H9 (cell line): ENCODE measurements at regions not wholly inside any gene's neighbourhood (a gene's known extent, or its start where the extent isn't known, plus 50 kb on each side); places are given as distances from the start of the nearest gene placed in this dataset.

Experiments
- DNase-seq: peaks from one replicate; pipeline ENCODE4 v3.0.0-alpha.2; 2017
- H2AFZ ChIP-seq: one replicate; pipeline ENCODE4 v1.6.1; 2013; ENCODE audit warnings: mild to moderate bottlenecking, low read length, control low read depth, moderate library complexity
- H2AK5ac ChIP-seq: 2 replicates; pipeline ENCODE4 v1.6.1; 2013; ENCODE audit warnings: low read length, control low read depth, mixed read lengths; ENCODE audit not compliant: insufficient read length
- H2BK120ac ChIP-seq: one replicate; pipeline ENCODE4 v1.6.1; 2013; ENCODE audit warnings: low read depth, mild to moderate bottlenecking, low read length, control low read depth, inconsistent platforms; ENCODE audit not compliant: poor library complexity, severe bottlenecking
- H2BK12ac ChIP-seq: 2 replicates; pipeline ENCODE4 v1.6.1; 2013; ENCODE audit warnings: low read length, control low read depth, mixed read lengths, low read depth; ENCODE audit not compliant: insufficient read length
- H2BK15ac ChIP-seq: 2 replicates; pipeline ENCODE4 v1.6.1; 2013; ENCODE audit warnings: low read depth, low read length, control low read depth
- H2BK20ac ChIP-seq: one replicate; pipeline ENCODE4 v1.6.1; 2013; ENCODE audit warnings: low read depth, mild to moderate bottlenecking, low read length, control low read depth, inconsistent platforms; ENCODE audit not compliant: poor library complexity, severe bottlenecking
- H2BK5ac ChIP-seq: 2 replicates; pipeline ENCODE4 v1.6.1; 2013; ENCODE audit warnings: low read length, control low read depth, mixed read lengths; ENCODE audit not compliant: insufficient read length
- H3K14ac ChIP-seq: 2 replicates; pipeline ENCODE4 v1.6.1; 2013; ENCODE audit warnings: low read length, control low read depth; ENCODE audit not compliant: insufficient read depth
- H3K18ac ChIP-seq: 2 replicates; pipeline ENCODE4 v1.6.1; 2013; ENCODE audit warnings: low read depth, mild to moderate bottlenecking, mixed read lengths, low read length, control low read depth; ENCODE audit not compliant: insufficient read length
- H3K23ac ChIP-seq: 2 replicates; pipeline ENCODE4 v1.6.1; 2013; ENCODE audit warnings: low read length, control low read depth, mixed read lengths, low read depth; ENCODE audit not compliant: insufficient read length
- H3K23me2 ChIP-seq: 2 replicates; pipeline ENCODE4 v1.6.1; 2013; ENCODE audit warnings: low read depth, mild to moderate bottlenecking, mixed read lengths, low read length, control low read depth; ENCODE audit not compliant: insufficient read length, poor library complexity, severe bottlenecking
- H3K27ac ChIP-seq: 2 replicates; pipeline ENCODE4 v1.5.1; 2013; ENCODE audit warnings: low read length, control low read depth, mixed read lengths, low read depth; ENCODE audit not compliant: insufficient read length
- H3K27me3 ChIP-seq: 2 replicates; pipeline ENCODE4 v1.6.1; 2013; ENCODE audit warnings: low read length, control low read depth, inconsistent platforms; ENCODE audit not compliant: insufficient read depth
- H3K4ac ChIP-seq: 2 replicates; pipeline ENCODE4 v1.6.1; 2013; ENCODE audit warnings: low read depth, mild to moderate bottlenecking, control low read depth, inconsistent platforms, low read length, moderate library complexity
- H3K4me1 ChIP-seq: 2 replicates; pipeline ENCODE4 v1.6.1; 2013; ENCODE audit warnings: low read length, control low read depth, inconsistent platforms; ENCODE audit not compliant: insufficient read depth
- H3K4me2 ChIP-seq: 2 replicates; pipeline ENCODE4 v1.6.1; 2013; ENCODE audit warnings: low read length, control low read depth, mixed read lengths; ENCODE audit not compliant: insufficient read length, insufficient read depth
- H3K56ac ChIP-seq: 2 replicates; pipeline ENCODE4 v1.6.1; 2013; ENCODE audit warnings: low read depth, mild to moderate bottlenecking, mixed read lengths, low read length, control low read depth; ENCODE audit not compliant: insufficient read length
- H3K79me1 ChIP-seq: 2 replicates; pipeline ENCODE4 v1.6.1; 2013; ENCODE audit warnings: low read depth, mild to moderate bottlenecking, moderate library complexity, low read length, control low read depth, inconsistent platforms; ENCODE audit not compliant: insufficient read depth, poor library complexity, severe bottlenecking
- H3K79me2 ChIP-seq: 2 replicates; pipeline ENCODE4 v1.6.1; 2013; ENCODE audit warnings: low read length, control low read depth, inconsistent platforms; ENCODE audit not compliant: insufficient read depth
- H3K9ac ChIP-seq: 2 replicates; pipeline ENCODE4 v1.6.1; 2013; ENCODE audit warnings: low read length, control low read depth, mixed read lengths; ENCODE audit not compliant: insufficient read length; ENCODE audit errors: extremely low read depth
- H3K9me3 ChIP-seq: one replicate; pipeline ENCODE4 v1.6.1; 2013; ENCODE audit warnings: low read depth, low read length, inconsistent platforms; ENCODE audit not compliant: control insufficient read depth
- H3T11ph ChIP-seq: one replicate; pipeline ENCODE4 v1.6.1; 2013; ENCODE audit warnings: mild to moderate bottlenecking, low read length, control low read depth, inconsistent platforms
- H4K20me1 ChIP-seq: one replicate; pipeline ENCODE4 v1.6.1; 2013; ENCODE audit not compliant: control insufficient read depth, insufficient read length, insufficient read depth
- H4K5ac ChIP-seq: 2 replicates; pipeline ENCODE4 v1.6.1; 2013; ENCODE audit warnings: low read depth, mild to moderate bottlenecking, mixed read lengths, low read length, control low read depth; ENCODE audit not compliant: insufficient read length
- H4K8ac ChIP-seq: replicated peaks from 2 replicates; pipeline ENCODE4 v1.6.1; 2013; ENCODE audit warnings: low read length, control low read depth, mixed read lengths, low read depth; ENCODE audit not compliant: insufficient read length
- H4K91ac ChIP-seq: 2 replicates; pipeline ENCODE4 v1.6.1; 2013; ENCODE audit warnings: low read depth, mild to moderate bottlenecking, moderate library complexity, mixed read lengths, low read length, control low read depth; ENCODE audit not compliant: insufficient read length
- H3K27ac Mint-ChIP-seq, 3 experiments: 2 replicates in 2 of 3; 3 replicates in 1 of 3; pipeline ENCODE4 v1.8.0; 2020 to 2021; ENCODE audit warnings: mixed read lengths in 3 of 3, mild to moderate bottlenecking in 1 of 3, moderate library complexity in 1 of 3
- H3K27me3 Mint-ChIP-seq: 2 replicates; pipeline ENCODE4 v1.8.0; 2021; ENCODE audit warnings: low read depth, mild to moderate bottlenecking, moderate library complexity, mixed read lengths
- H3K36me3 Mint-ChIP-seq, 3 experiments: 2 replicates in 2 of 3; 3 replicates in 1 of 3; pipeline ENCODE4 v1.8.0; 2020 to 2021; ENCODE audit warnings: low read depth in 3 of 3, mixed read lengths in 3 of 3; ENCODE audit not compliant: insufficient read depth in 1 of 3
- H3K4me1 Mint-ChIP-seq, 2 experiments: 2 replicates each; pipeline ENCODE4 v1.8.0; 2020; ENCODE audit warnings: mixed read lengths in 2 of 2
- H3K4me3 Mint-ChIP-seq, 2 experiments: 2 replicates in 1 of 2; 3 replicates in 1 of 2; pipeline ENCODE4 v1.8.0; 2020 to 2021; ENCODE audit warnings: mild to moderate bottlenecking in 2 of 2, mixed read lengths in 2 of 2, moderate library complexity in 1 of 2
- H3K9me3 Mint-ChIP-seq, 2 experiments: 2 replicates in 1 of 2; 3 replicates in 1 of 2; pipeline ENCODE4 v1.8.0; 2020; ENCODE audit warnings: mild to moderate bottlenecking in 2 of 2, mixed read lengths in 2 of 2, moderate library complexity in 1 of 2
- TF ChIP-seq, protein P1 (sequence below): fragments of 200-600 bp; sonication (generic); conservative IDR thresholded peaks from 3 replicates; pipeline ENCODE4 v1.8.0; 2021; ENCODE audit warnings: antibody characterized with exemption, mild to moderate bottlenecking

DNA sequence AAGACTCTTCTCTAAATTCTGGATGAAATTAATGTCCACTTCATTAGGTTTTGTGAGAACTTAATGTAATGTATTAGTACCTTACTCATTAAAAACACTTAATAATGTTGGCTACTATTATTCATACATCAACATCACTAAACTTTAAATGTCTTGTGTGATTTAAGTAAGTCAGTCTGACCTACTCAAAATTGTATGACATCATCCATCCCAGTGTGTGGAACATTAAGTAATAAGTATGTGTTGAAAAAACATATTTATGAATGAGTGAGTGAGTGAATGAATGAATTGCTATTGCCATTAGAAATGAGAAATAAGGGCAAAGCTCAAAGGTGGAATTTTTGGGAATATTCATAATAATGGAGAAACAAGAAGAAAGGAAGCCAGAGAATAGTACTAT, 285.8 kb downstream of the HTR1B start:
- no peak overlapping the region for H3K23ac ChIP-seq
- H3K9me3 ChIP-seq, result no peaks in the 10 kb centered on the region
- H3K4me2 ChIP-seq, result no peak overlapping the region
- no peak overlapping the region for H3K27ac Mint-ChIP-seq
- no peaks in the 10 kb centered on the region for H4K20me1 ChIP-seq
- H2BK5ac ChIP-seq, result no peak overlapping the region
- TF ChIP-seq, protein P1, sequence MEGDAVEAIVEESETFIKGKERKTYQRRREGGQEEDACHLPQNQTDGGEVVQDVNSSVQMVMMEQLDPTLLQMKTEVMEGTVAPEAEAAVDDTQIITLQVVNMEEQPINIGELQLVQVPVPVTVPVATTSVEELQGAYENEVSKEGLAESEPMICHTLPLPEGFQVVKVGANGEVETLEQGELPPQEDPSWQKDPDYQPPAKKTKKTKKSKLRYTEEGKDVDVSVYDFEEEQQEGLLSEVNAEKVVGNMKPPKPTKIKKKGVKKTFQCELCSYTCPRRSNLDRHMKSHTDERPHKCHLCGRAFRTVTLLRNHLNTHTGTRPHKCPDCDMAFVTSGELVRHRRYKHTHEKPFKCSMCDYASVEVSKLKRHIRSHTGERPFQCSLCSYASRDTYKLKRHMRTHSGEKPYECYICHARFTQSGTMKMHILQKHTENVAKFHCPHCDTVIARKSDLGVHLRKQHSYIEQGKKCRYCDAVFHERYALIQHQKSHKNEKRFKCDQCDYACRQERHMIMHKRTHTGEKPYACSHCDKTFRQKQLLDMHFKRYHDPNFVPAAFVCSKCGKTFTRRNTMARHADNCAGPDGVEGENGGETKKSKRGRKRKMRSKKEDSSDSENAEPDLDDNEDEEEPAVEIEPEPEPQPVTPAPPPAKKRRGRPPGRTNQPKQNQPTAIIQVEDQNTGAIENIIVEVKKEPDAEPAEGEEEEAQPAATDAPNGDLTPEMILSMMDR, result no peak
- H3K14ac ChIP-seq, result no peak overlapping the region
- H2AK5ac ChIP-seq, result no peak overlapping the region
- no peak overlapping the region for H2AFZ ChIP-seq
- H3K27ac ChIP-seq, result no peak overlapping the region
- H3K23me2 ChIP-seq, result no peaks in the 10 kb centered on the region
- no peaks in the 10 kb centered on the region for H3K9me3 Mint-ChIP-seq
- H3K79me2 ChIP-seq, result no peaks in the 10 kb centered on the region
- H3K79me1 ChIP-seq, result no peaks in the 10 kb centered on the region
- no peaks in the 10 kb centered on the region for H3K36me3 Mint-ChIP-seq
- no peak overlapping the region for H2BK15ac ChIP-seq
- no peak overlapping the region for H3K4ac ChIP-seq
- no peak for DNase-seq
- H2BK12ac ChIP-seq, result no peak overlapping the region
- no peak overlapping the region for H2BK20ac ChIP-seq
- H3K27me3 ChIP-seq, result no peaks in the 10 kb centered on the region
- H3K4me3 Mint-ChIP-seq, result no peak overlapping the region
- no peak overlapping the region for H2BK120ac ChIP-seq
- no peak overlapping the region for H4K5ac ChIP-seq
- no peak overlapping the region for H3T11ph ChIP-seq
- no peaks in the 10 kb centered on the region for H3K27me3 Mint-ChIP-seq
- H3K18ac ChIP-seq, result no peak overlapping the region
- no peak overlapping the region for H3K56ac ChIP-seq
- no peak overlapping the region for H4K91ac ChIP-seq
- H3K4me1 Mint-ChIP-seq, result no peaks in the 10 kb centered on the region; a peak in 1 of 4 replicates
- H4K8ac ChIP-seq, result no peak overlapping the region
- H3K4me1 ChIP-seq, result no peaks in the 10 kb centered on the region
- no peak overlapping the region for H3K9ac ChIP-seq
